Ovary (tissue), 3 donors: ENCODE measurements at regions not wholly inside any gene's neighbourhood (a gene's known extent, or its start where the extent isn't known, plus 50 kb on each side); places are given as distances from the start of the nearest gene placed in this dataset.

Source experiments
- EP300 ChIP-seq: sonication (generic); formaldehyde crosslinking; IDR thresholded peaks from one replicate; pipeline ENCODE4 v1.6.1; 2017; ENCODE audit warnings: antibody characterized with exemption
- POLR2A ChIP-seq: fragments of 450-650 bp; IDR thresholded peaks from one replicate; pipeline ENCODE4 v1.6.1; 2017; ENCODE audit warnings: antibody characterized with exemption, mild to moderate bottlenecking, moderate library complexity
- TF ChIP-seq, protein P1 (sequence below), 3 donors: fragments of 450-650 bp in 2 of 3; fragments of 200-600 bp in 1 of 3; IDR thresholded peaks; one replicate each; pipeline versions ENCODE4 v1.5.1 to v1.8.0; 2016 to 2022; ENCODE audit warnings: antibody characterized with exemption in 3 of 3, mild to moderate bottlenecking in 1 of 3
- donor health status: DM: no; HTN: no; CAD: no.

DNA sequence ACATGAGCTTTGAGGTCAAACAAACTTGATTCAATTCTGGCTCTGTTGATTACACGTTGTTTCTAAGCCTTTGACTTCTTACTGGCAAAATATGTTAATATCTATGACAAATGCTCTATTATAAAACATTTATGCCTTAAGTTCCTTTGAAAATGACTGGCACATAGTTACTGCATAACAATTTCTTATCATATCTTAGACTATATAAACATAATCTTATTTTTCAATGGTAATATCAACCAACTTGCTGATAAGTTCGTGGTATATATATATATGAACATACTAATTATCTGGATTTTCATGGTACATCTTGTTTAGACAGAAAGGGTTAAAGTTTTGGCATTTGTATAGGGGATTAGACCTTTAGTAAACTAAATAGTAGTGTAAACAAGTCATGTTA, 645.6 kb upstream of the ZNF804A start:
- TF ChIP-seq, protein P1, sequence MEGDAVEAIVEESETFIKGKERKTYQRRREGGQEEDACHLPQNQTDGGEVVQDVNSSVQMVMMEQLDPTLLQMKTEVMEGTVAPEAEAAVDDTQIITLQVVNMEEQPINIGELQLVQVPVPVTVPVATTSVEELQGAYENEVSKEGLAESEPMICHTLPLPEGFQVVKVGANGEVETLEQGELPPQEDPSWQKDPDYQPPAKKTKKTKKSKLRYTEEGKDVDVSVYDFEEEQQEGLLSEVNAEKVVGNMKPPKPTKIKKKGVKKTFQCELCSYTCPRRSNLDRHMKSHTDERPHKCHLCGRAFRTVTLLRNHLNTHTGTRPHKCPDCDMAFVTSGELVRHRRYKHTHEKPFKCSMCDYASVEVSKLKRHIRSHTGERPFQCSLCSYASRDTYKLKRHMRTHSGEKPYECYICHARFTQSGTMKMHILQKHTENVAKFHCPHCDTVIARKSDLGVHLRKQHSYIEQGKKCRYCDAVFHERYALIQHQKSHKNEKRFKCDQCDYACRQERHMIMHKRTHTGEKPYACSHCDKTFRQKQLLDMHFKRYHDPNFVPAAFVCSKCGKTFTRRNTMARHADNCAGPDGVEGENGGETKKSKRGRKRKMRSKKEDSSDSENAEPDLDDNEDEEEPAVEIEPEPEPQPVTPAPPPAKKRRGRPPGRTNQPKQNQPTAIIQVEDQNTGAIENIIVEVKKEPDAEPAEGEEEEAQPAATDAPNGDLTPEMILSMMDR (IDR thresholded peaks at IDR 0.05): no peak
- TF ChIP-seq POLR2A (no peak), EP300 (no peak)
